ENCODE measurements at regions not wholly inside any gene's neighbourhood (a gene's known extent, or its start where the extent isn't known, plus 50 kb on each side); places are given as distances from the start of the nearest gene placed in this dataset.

GRCh38 chr12:114054982-114055381 lies 88.9 kb upstream of the RBM19 start:
- Histone ChIP-seq H4K20me1 (ENCODE audit: insufficient read depth) (no peaks in the 10 kb centered on the region), H2AFZ (ENCODE audit: low read depth) (no peak overlapping the region), H3K4me1 (ENCODE audit: low read depth, poor library complexity, severe bottlenecking) (no peaks in the 10 kb centered on the region), H3K4me2 (no peak overlapping the region), H3K79me2 (ENCODE audit: insufficient read depth, low read depth) (no peaks in the 10 kb centered on the region), H3K27me3 (ENCODE audit: insufficient read depth, low read depth) (no peaks in the 10 kb centered on the region), H3K27ac (no peak overlapping the region), H3K9ac (no peak overlapping the region), H3K36me3 (ENCODE audit: insufficient read depth) (no peaks in the 10 kb centered on the region), H3K4me3 (IDR thresholded peaks at IDR 0.05; ENCODE audit: insufficient read depth, low read depth, low read length) (no peak overlapping the region)
- no peak for TF ChIP-seq CTCF (conservative IDR thresholded peaks at IDR 0.05; ENCODE audit: low read depth, low read length)

- Histone ChIP-seq H3K27ac (no peak overlapping the region), H3K9ac (no peak overlapping the region), H3K4me1 (ENCODE audit: low read depth, poor library complexity, severe bottlenecking) (no peaks in the 10 kb centered on the region), H3K4me3 (IDR thresholded peaks at IDR 0.05; ENCODE audit: insufficient read depth, low read depth, low read length) (no peak overlapping the region), H3K36me3 (ENCODE audit: insufficient read depth) (no peaks in the 10 kb centered on the region), H3K4me2 (no peak overlapping the region), H3K27me3 (ENCODE audit: insufficient read depth, low read depth) (no peaks in the 10 kb centered on the region), H3K79me2 (ENCODE audit: insufficient read depth, low read depth) (no peaks in the 10 kb centered on the region), H4K20me1 (ENCODE audit: insufficient read depth) (no peaks in the 10 kb centered on the region), H2AFZ (ENCODE audit: low read depth) (no peak overlapping the region)
- no peak for TF ChIP-seq CTCF (conservative IDR thresholded peaks at IDR 0.05; ENCODE audit: low read depth, low read length)
Measured at GRCh38 chr12:114046236-114046998, 80.3 kb upstream of the RBM19 start.

GRCh38 chr12:114045349-114045748 lies 79.2 kb upstream of the RBM19 start:
- Histone ChIP-seq H3K4me1 (ENCODE audit: low read depth, poor library complexity, severe bottlenecking) (no peaks in the 10 kb centered on the region), H3K4me3 (IDR thresholded peaks at IDR 0.05; ENCODE audit: insufficient read depth, low read depth, low read length) (no peak overlapping the region), H2AFZ (ENCODE audit: low read depth) (no peak overlapping the region), H3K9ac (no peak overlapping the region), H3K4me2 (no peak overlapping the region), H3K36me3 (ENCODE audit: insufficient read depth) (no peaks in the 10 kb centered on the region), H3K79me2 (ENCODE audit: insufficient read depth, low read depth) (no peaks in the 10 kb centered on the region), H3K27ac (no peak overlapping the region), H3K27me3 (ENCODE audit: insufficient read depth, low read depth) (no peaks in the 10 kb centered on the region), H4K20me1 (ENCODE audit: insufficient read depth) (no peaks in the 10 kb centered on the region)
- TF ChIP-seq CTCF (conservative IDR thresholded peaks at IDR 0.05; ENCODE audit: low read depth, low read length), result no peak

- Histone ChIP-seq H4K20me1 (ENCODE audit: insufficient read depth) (no peaks in the 10 kb centered on the region), H3K36me3 (ENCODE audit: insufficient read depth) (no peaks in the 10 kb centered on the region), H3K9ac (no peak overlapping the region)
Measured at GRCh38 chr12:114041590-114041989, 75.5 kb upstream of the RBM19 start.

More at GRCh38 chr12:114041590-114041989, 75.5 kb upstream of the RBM19 start:
- Histone ChIP-seq H3K27me3 (ENCODE audit: insufficient read depth, low read depth) (no peaks in the 10 kb centered on the region), H2AFZ (ENCODE audit: low read depth) (no peak overlapping the region), H3K4me2 (no peak overlapping the region), H3K4me1 (ENCODE audit: low read depth, poor library complexity, severe bottlenecking) (no peaks in the 10 kb centered on the region), H3K27ac (no peak overlapping the region), H3K79me2 (ENCODE audit: insufficient read depth, low read depth) (no peaks in the 10 kb centered on the region), H3K4me3 (IDR thresholded peaks at IDR 0.05; ENCODE audit: insufficient read depth, low read depth, low read length) (no peak overlapping the region)
- no peak for TF ChIP-seq CTCF (conservative IDR thresholded peaks at IDR 0.05; ENCODE audit: low read depth, low read length)

Data from KMS-11 (cell line).